GM19043 (cell line): ENCODE measurements at regions not wholly inside any gene's neighbourhood (a gene's known extent, or its start where the extent isn't known, plus 50 kb on each side); places are given as distances from the start of the nearest gene placed in this dataset.

Experiments
- ATAC-seq: cut with Tn5 transposase; IDR thresholded peaks from one replicate; pipeline ENCODE4 v1.9.1; 2021; ENCODE audit warnings: low read depth; ENCODE audit not compliant: unreplicated experiment

- no peak for ATAC-seq
Measured at GRCh38 chr20:24117383-24117782, 128.8 kb upstream of the GGTLC1 start.

GRCh38 chr20:24116611-24117010 is 128.0 kb upstream of the GGTLC1 start:
- no peak for ATAC-seq

GRCh38 chr20:24112360-24112759 is 123.8 kb upstream of the GGTLC1 start:
- no peak for ATAC-seq

DNA sequence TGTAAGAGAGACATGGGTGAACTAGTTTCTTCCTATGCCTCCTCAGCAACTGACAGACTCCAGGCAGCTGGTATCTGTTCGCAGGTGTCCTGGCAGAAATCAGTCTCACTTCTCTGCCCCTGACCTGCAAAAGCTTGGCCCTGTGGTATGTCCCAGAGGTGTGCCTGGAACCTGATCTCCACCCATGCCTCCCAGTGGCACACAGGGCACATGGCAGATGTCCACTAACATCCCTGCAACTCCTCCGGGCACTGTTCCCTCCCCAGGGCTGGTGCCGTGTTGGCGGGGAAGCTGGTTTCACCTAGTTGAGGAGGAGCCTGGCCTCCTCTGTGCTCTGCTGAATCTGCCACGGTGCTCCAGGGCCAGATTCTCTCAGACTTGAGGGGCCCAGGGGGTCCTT is 123.3 kb upstream of the GGTLC1 start:
- no peak for ATAC-seq

GRCh38 chr20:24109537-24109936 is 121.0 kb upstream of the GGTLC1 start:
- ATAC-seq, result no peak

DNA sequence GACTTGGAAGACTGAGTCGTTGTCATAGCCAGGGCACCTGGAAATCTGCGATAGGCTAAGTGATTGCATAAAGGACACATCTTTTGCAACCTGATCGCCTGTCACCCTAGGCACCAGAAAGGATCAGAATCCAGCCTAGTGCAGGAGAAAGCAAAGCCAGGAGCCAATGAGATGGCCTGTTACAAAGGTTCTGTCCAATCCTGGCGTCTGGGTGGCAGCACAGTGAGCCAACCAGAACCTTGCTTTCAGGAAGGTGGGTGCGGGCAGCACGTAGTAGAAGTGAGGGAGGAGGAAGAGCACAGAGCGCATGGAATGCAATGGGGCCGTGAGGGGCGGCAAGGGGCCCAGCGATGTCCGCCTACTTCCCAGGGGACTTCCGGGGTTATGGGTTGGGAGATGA is 120.4 kb upstream of the GGTLC1 start:
- ATAC-seq, result no peak

DNA sequence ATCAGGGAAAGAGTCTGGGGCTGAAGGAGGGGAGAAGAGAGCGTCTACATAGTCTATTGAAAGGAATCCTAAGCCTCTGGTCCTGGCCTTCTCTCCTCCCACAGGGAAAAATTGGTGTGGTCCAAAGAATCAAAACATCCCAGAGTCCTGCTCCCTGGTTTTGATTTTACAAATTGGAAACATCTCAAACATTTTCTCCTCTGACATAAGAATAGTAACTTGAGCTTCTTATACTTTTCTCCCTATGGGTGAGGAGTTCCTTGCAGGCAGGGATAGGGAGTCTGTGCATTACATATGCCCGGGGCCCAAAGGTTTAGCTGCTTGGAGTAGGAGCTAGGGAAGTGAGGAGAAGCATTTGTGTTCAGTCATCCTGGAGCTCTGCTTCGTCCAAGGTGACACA is 120.0 kb upstream of the GGTLC1 start:
- ATAC-seq, result no peak

DNA sequence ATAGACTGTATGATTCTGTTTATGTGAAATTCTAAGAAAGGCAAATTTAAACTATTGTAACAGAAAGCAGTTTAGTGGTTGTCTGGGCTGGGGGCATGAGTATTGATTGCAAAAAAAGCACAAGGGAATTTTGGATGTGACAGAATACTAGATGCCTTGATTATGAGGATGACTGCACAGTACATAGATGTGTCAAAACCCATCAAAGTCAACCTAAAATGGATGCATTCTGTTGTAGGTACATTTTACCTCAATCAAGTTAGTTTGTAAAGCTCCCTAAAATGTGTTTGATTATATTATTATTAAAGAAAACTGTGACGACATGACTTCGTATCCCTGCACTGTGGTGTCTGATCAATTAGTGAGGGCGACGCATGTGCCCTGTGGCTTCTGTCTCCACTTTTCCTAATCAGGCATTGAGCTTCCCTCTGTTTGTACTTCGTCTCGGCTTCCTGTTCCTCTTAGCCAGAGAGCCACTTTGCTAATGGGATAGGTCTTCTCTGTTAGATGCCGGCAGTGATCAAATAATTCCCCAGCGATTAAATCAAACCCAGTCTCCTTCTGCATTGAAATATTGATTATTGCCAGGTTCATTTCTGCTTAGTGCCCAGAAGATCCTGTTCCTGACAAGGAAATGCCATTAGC is 118.3 kb upstream of the GGTLC1 start:
- ATAC-seq, result no peak

DNA sequence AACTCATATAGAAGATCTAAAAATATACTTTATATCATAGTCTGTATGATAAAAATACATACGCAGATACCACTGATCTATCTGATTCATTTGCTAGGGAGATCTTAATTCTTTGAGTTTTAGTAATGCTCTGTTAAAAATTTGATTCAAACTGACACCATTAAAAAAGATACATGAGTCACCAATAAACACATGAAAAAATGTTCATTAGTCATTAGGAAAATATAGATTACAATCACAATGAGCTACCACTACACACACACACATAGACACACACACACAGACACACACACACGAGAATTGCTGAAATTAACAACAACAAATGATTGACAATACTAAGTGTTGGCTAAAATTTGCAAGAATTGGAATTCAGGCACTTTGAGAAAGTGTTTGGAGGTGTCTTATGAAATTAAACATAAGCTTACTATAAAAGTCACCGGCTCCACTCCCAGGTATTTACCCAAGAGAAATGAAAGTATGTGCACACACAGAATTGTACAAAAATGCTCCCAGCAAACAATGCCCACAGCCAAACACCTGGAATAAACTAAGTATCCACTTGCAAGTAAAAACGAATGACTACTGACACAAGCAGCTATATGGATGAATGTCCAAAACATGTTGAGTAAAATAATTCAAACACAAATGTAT is 117.7 kb upstream of the GGTLC1 start:
- ATAC-seq, result no peak

GRCh38 chr20:24102749-24103333 is 114.3 kb upstream of the GGTLC1 start:
- no peak for ATAC-seq

DNA sequence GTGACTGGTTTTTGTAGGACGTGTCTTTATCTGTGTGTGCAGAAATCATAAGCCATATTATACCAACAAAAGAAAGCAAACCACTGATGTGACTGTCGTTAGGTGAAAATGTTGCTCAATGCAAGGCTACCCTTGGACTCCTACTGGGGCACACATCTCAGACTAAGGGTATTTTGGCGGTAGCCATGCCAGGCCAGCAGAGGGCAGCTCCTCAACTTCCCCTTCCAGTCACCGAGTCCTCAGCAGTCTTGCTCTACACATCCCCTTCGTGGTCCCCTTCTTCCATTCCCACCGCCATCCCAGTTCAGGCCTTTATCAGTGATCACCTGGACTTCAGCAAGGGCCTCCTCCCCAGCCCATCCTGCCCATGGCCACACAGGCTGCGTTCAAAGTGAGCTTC is 113.7 kb upstream of the GGTLC1 start:
- no peak for ATAC-seq

- peak; percentile 88 for ATAC-seq
Measured at GRCh38 chr20:24100370-24101011, 111.9 kb upstream of the GGTLC1 start.

- no peak for ATAC-seq
Measured at GRCh38 chr20:24098886-24099285, 110.3 kb upstream of the GGTLC1 start.

DNA sequence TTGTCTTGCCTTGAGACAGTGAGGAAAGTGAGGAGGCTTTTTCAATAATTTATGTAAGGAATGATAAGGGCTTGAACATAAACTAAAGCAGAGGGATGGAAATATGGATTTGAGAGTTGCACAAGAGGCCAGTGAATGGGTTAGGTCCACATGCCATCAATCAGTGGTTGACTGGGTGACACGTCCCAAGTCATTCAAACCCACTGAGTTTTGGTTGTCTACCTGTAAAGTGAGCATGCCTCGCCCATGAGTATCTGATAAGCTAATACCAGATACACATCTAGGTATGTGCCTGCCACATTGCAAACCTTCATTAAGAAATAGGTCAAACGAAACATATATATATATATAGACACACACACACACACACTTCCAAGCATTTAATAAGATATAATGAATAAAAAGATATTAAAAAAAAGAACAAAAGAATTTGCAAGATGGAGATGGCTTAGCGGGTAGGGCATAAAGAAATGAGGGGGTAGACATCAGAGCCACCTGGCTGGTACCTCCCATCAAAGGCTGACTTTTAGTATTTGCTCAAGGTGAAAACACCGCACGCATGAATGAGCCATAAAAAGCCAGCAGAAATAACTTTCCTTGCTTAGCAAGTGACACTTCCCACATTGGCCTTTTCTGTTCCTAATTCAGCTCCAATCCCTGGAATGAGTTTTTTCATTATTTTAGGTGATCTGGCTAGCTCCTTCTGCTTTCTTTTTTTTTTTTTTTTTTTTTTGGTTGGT is 109.1 kb upstream of the GGTLC1 start:
- no peak for ATAC-seq

- no peak for ATAC-seq
Measured at GRCh38 chr20:24096864-24097450, 108.4 kb upstream of the GGTLC1 start.

DNA sequence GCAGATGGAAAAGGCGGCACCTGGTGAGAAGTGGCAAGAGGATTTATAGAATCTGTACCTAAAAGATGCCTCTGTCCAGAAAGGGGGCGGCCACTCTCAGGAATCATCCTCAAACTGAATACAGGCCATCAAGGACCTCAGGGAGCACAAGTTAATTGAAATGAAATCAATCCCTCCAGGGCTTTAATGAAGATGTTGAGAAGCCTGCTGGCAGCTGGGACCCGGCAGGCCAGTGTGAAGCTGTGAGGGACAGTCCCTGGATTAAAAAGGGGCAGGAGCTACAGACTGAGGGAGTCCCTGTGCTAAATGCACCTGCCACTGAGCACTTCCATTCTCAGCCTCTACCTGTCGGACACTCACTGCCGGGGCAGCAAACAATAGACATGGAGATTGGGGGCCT is 107.7 kb upstream of the GGTLC1 start:
- no peak for ATAC-seq

DNA sequence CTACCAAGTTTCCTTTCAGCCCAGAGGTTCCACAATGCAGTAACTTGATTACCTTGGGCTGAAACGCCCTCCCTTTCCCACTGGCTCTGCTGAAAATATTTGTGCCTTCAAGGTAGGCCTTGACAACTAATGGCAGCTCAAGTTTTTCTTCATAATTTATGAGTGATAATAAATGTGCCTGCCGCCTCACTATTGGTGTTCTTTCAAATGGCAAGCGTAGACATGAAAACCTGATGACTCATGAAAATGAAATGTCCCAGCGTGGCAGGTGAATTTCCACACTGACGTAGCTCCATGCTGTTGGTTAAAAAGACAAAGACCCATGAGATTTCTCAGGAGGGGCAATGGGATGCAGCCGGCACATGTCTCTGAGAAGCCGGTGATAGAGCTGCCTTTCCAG is 107.2 kb upstream of the GGTLC1 start:
- ATAC-seq, result no peak

- no peak for ATAC-seq
Measured at GRCh38 chr20:24095303-24095702, 106.7 kb upstream of the GGTLC1 start.

DNA sequence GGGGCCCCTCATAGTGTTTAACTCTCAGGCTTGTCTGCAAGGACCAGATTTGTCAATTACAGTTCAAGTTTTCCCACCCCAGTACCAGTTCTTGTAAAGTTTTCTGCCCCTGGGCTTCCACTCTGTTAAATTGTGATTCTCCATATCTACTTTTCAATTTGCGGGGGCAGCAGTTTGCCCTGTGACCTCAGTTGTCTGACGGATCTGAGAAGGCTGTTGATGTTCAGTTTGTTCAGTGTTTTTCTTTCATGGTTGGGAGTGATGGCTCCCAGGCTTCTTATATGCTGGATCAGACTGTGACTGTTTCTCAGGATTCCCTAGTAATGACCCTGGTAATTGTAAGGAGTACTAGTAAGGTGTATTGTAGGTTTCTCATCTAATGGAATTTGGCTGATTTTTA is 101.0 kb upstream of the GGTLC1 start:
- no peak for ATAC-seq

GRCh38 chr20:24086121-24086520 is 97.5 kb upstream of the GGTLC1 start:
- ATAC-seq, result no peak

DNA sequence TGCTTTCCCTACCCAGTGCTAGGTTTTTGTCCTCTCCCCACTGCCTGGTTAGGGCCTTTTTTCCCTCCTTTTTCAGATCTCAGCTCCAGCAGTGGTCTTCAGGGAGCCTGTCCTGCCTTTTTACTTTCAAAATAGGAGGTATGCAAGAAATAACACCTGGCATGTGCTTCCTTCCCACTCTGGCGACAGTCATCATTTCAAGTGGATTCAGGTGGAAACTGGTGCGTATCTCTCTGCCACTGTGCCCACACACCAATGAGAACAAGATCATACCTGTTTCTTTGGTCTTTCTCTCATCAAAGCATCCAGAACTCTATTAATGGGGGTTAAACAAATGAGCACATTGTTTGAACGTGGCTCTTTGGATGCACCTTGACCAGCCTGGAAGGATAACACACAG is 95.7 kb upstream of the GGTLC1 start:
- no peak for ATAC-seq
